CD14-positive monocyte (primary cell): ENCODE measurements at regions not wholly inside any gene's neighbourhood (a gene's known extent, or its start where the extent isn't known, plus 50 kb on each side); places are given as distances from the start of the nearest gene placed in this dataset.

ENCODE experiments used
- DNase-seq, 3 donors: peaks; one replicate each; pipeline ENCODE4 v3.0.0-alpha.2; 2011 to 2022
- H2AFZ ChIP-seq: 2 replicates; pipeline ENCODE4 v1.6.0; 2012; ENCODE audit warnings: mild to moderate bottlenecking, low read depth, low read length, inconsistent platforms; ENCODE audit not compliant: insufficient read depth, poor library complexity, severe bottlenecking
- H3K27ac ChIP-seq, 2 donors: 1 replicate in 1 of 2; 2 replicates in 1 of 2; pipeline ENCODE4 v1.5.1; 2012 to 2013; ENCODE audit warnings: low read length in 2 of 2, control low read depth in 1 of 2, inconsistent platforms in 1 of 2, low read depth in 1 of 2, mild to moderate bottlenecking in 1 of 2
- H3K27me3 ChIP-seq, 2 donors: one replicate each; pipeline versions ENCODE4 v1.6.0 to v1.6.1; 2011 to 2013; ENCODE audit warnings: low read length in 2 of 2; ENCODE audit not compliant: control insufficient read depth in 2 of 2, insufficient read depth in 2 of 2
- H3K36me3 ChIP-seq, 2 donors: replicated peaks in 1 of 2; 1 replicate in 1 of 2; 2 replicates in 1 of 2; pipeline versions ENCODE4 v1.5.1 to v1.6.1; 2012 to 2013; ENCODE audit warnings: low read length in 2 of 2, control low read depth in 1 of 2, inconsistent platforms in 1 of 2, mild to moderate bottlenecking in 1 of 2; ENCODE audit not compliant: insufficient read depth in 2 of 2, control insufficient read depth in 1 of 2
- H3K4me1 ChIP-seq, 2 donors: 1 replicate in 1 of 2; 2 replicates in 1 of 2; pipeline versions ENCODE4 v1.5.1 to v1.6.1; 2012 to 2013; ENCODE audit warnings: low read length in 2 of 2, control low read depth in 1 of 2, inconsistent platforms in 1 of 2, mild to moderate bottlenecking in 1 of 2, moderate library complexity in 1 of 2; ENCODE audit not compliant: insufficient read depth in 2 of 2, control insufficient read depth in 1 of 2
- H3K4me2 ChIP-seq: replicated peaks from 2 replicates; pipeline ENCODE3; 2012; ENCODE audit warnings: low read length, moderate library complexity, mild to moderate bottlenecking; ENCODE audit not compliant: poor library complexity, severe bottlenecking; ENCODE audit errors: extremely low read depth
- H3K4me3 ChIP-seq, 3 experiments: fragments of 200-600 bp in 1 of 3; sonication (generic) in 1 of 3; replicated peaks in 1 of 3; 1 replicate in 2 of 3; 2 replicates in 1 of 3; pipeline ENCODE4 v1.5.1; 2011 to 2013; ENCODE audit warnings: low read length in 3 of 3, mild to moderate bottlenecking in 3 of 3, control low read depth in 2 of 3, low read depth in 2 of 3, inconsistent platforms in 1 of 3, moderate library complexity in 1 of 3
- H3K79me2 ChIP-seq: 2 replicates; pipeline ENCODE4 v1.6.0; 2012; ENCODE audit warnings: mild to moderate bottlenecking, control low read depth, inconsistent platforms, low read length, moderate library complexity; ENCODE audit not compliant: insufficient read depth
- H3K9ac ChIP-seq: 2 replicates; pipeline ENCODE4 v1.6.0; 2017; ENCODE audit warnings: low read length, mild to moderate bottlenecking; ENCODE audit not compliant: insufficient read depth, poor library complexity, severe bottlenecking
- H3K9me3 ChIP-seq, 2 donors: replicated peaks in 1 of 2; 1 replicate in 1 of 2; 2 replicates in 1 of 2; pipeline versions ENCODE4 v1.5.1 to v1.6.1; 2012 to 2013; ENCODE audit warnings: low read length in 2 of 2, control low read depth in 1 of 2; ENCODE audit not compliant: control insufficient read depth in 1 of 2, insufficient read depth in 1 of 2
- H4K20me1 ChIP-seq: 2 replicates; pipeline ENCODE4 v1.6.0; 2012; ENCODE audit warnings: mild to moderate bottlenecking, low read length, control low read depth, moderate library complexity; ENCODE audit not compliant: insufficient read depth
- H3K27ac Mint-ChIP-seq, 7 donors: one replicate each; pipeline ENCODE4 v1.8.0; 2020; ENCODE audit warnings: mild to moderate bottlenecking in 7 of 7, mixed read lengths in 7 of 7, moderate library complexity in 6 of 7, inconsistent platforms in 2 of 7
- H3K27me3 Mint-ChIP-seq, 3 donors: one replicate each; pipeline ENCODE4 v1.8.0; 2021 to 2022; ENCODE audit warnings: low read depth in 3 of 3, mild to moderate bottlenecking in 3 of 3, mixed read lengths in 3 of 3, moderate library complexity in 3 of 3, inconsistent platforms in 1 of 3
- H3K36me3 Mint-ChIP-seq, 2 donors: one replicate each; pipeline ENCODE4 v1.8.0; 2020; ENCODE audit warnings: mixed read lengths in 2 of 2, inconsistent platforms in 1 of 2, mild to moderate bottlenecking in 1 of 2
- H3K4me1 Mint-ChIP-seq: one replicate; pipeline ENCODE4 v1.8.0; 2020; ENCODE audit warnings: mild to moderate bottlenecking, mixed read lengths
- H3K4me3 Mint-ChIP-seq, 2 donors: one replicate each; pipeline ENCODE4 v1.8.0; 2020; ENCODE audit warnings: mild to moderate bottlenecking in 2 of 2, mixed read lengths in 2 of 2, moderate library complexity in 1 of 2
- H3K9me3 Mint-ChIP-seq, 7 donors: one replicate each; pipeline ENCODE4 v1.8.0; 2020 to 2022; ENCODE audit warnings: mixed read lengths in 7 of 7, mild to moderate bottlenecking in 6 of 7, moderate library complexity in 6 of 7, inconsistent platforms in 2 of 7
- WGBS: methylation state at CpG from one replicate; pipeline ENCODE4 v1.1.5; 2013; ENCODE audit warnings: missing lambda C conversion rate; ENCODE audit not compliant: insufficient coverage; 5-methylcytosine and 5-hydroxymethylcytosine counted together
- intact Hi-C, 2 donors: fragments of 100-400 bp; cut with micrococcal nuclease; formaldehyde crosslinking; loops; one replicate each; pipeline versions ENCODE4 v1.15.0 to v1.15.1; 2023
- TF ChIP-seq, protein P1 (sequence below): fragments of 200-600 bp; IDR thresholded peaks from one replicate; pipeline ENCODE4 v1.8.0; 2022; ENCODE audit warnings: antibody characterized with exemption, mild to moderate bottlenecking

DNA sequence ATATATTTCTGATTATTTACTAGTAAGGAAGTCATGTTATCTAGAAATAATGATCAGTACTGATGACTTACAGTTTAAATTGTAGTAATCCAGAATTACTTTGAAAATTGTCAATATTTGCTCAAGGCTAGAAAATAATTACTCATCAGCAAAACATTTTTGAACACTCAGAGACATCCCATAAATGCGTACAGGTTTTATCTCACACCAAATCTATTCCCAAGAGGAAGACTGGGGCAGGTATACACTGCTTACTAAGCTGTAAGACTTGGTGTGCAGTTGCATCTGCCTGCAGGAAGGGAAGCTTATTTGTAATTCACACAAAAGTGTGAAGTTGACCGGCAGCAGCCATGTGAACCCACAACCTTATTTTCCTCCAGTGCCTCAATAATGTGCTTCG, 146.4 kb downstream of the CCER1 start:
- intact Hi-C loops = no loop called here
- no peaks in the 10 kb centered on the region for H3K79me2 ChIP-seq
- no peaks in the 10 kb centered on the region for H3K27me3 ChIP-seq
- no peak overlapping the region for H3K9ac ChIP-seq
- Mint-ChIP-seq H3K36me3 (no peaks in the 10 kb centered on the region), H3K4me1 (no peaks in the 10 kb centered on the region), H3K9me3 (peaks cover 0 to 2% (median 2%) of the 10 kb centered on the region in 7 donors), H3K4me3 (no peak overlapping the region), H3K27ac (no peak overlapping the region), H3K27me3 (no peaks in the 10 kb centered on the region)
- no peak for DNase-seq
- no peak overlapping the region for H2AFZ ChIP-seq
- no peaks in the 10 kb centered on the region for H3K9me3 ChIP-seq
- TF ChIP-seq, protein P1, sequence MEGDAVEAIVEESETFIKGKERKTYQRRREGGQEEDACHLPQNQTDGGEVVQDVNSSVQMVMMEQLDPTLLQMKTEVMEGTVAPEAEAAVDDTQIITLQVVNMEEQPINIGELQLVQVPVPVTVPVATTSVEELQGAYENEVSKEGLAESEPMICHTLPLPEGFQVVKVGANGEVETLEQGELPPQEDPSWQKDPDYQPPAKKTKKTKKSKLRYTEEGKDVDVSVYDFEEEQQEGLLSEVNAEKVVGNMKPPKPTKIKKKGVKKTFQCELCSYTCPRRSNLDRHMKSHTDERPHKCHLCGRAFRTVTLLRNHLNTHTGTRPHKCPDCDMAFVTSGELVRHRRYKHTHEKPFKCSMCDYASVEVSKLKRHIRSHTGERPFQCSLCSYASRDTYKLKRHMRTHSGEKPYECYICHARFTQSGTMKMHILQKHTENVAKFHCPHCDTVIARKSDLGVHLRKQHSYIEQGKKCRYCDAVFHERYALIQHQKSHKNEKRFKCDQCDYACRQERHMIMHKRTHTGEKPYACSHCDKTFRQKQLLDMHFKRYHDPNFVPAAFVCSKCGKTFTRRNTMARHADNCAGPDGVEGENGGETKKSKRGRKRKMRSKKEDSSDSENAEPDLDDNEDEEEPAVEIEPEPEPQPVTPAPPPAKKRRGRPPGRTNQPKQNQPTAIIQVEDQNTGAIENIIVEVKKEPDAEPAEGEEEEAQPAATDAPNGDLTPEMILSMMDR = no peak
- H3K4me2 ChIP-seq = no peak overlapping the region
- no CpG with 5 or more reads among the region's 3 CpGs for WGBS
- H3K4me1 ChIP-seq = no peaks in the 10 kb centered on the region
- H3K4me3 ChIP-seq = no peak overlapping the region
- no peaks in the 10 kb centered on the region for H3K36me3 ChIP-seq
- no peaks in the 10 kb centered on the region for H4K20me1 ChIP-seq
- H3K27ac ChIP-seq = no peak overlapping the region

DNA sequence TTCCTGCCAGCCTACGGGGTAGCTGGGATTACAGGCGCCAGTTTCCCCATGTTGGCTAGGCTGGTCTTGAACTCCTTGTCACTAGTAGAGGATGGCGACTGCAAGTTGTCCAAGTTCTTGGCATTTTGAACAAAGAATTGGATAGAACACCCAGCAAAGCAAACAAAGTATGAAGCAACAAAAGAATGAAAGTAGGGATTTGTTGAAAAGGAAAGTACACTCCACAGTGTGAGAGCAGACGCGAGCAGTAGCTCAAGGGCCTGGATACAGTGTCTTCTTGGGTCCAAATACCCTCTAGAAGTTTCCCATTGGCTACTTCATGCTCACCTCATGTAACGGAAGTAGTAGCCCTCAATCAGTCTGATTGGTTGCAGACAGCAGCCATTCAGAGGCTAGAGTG, 152.2 kb downstream of the CCER1 start:
- no peaks in the 10 kb centered on the region for H4K20me1 ChIP-seq
- Mint-ChIP-seq H3K36me3 (no peaks in the 10 kb centered on the region), H3K4me1 (no peaks in the 10 kb centered on the region), H3K9me3 (peaks cover 3 to 11% (median 5%) of the 10 kb centered on the region in 7 donors), H3K27ac (no peak overlapping the region), H3K4me3 (no peak overlapping the region), H3K27me3 (peaks cover 0 to 1% (median under 1%) of the 10 kb centered on the region in 3 donors)
- no peaks in the 10 kb centered on the region for H3K27me3 ChIP-seq
- TF ChIP-seq, protein P1 = no peak
- peaks cover 9 to 14% of the 10 kb centered on the region in 2 donors for H3K9me3 ChIP-seq
- no peak overlapping the region for H3K4me3 ChIP-seq
- 88% methylated on average over 5 of the region's 6 CpGs for WGBS
- no peak for DNase-seq
- H3K4me1 ChIP-seq = no peaks in the 10 kb centered on the region
- no peak overlapping the region for H3K9ac ChIP-seq
- no peaks in the 10 kb centered on the region for H3K36me3 ChIP-seq
- H3K27ac ChIP-seq = no peak overlapping the region
- H3K79me2 ChIP-seq = no peaks in the 10 kb centered on the region
- H3K4me2 ChIP-seq = no peak overlapping the region
- H2AFZ ChIP-seq = no peak overlapping the region
- intact Hi-C loops = no loop called here
